Endothelial cell (in vitro differentiated cells): ENCODE measurements at regions not wholly inside any gene's neighbourhood (a gene's known extent, or its start where the extent isn't known, plus 50 kb on each side); places are given as distances from the start of the nearest gene placed in this dataset.
"Not testable (repeated sequence)": the region's sequence is repeated elsewhere in the genome, so short reads cannot be mapped to it uniquely, and the experiment has no call there.

Source experiments
- DNase-seq: peaks from one replicate; pipeline ENCODE4 v3.0.0; 2021; ENCODE audit warnings: low spot score
- H3K27ac Mint-ChIP-seq: one replicate; pipeline ENCODE4 v1.8.0; 2021; ENCODE audit warnings: mixed read lengths, inconsistent platforms; ENCODE audit not compliant: unreplicated experiment
- H3K27me3 Mint-ChIP-seq: one replicate; pipeline ENCODE4 v1.8.0; 2021; ENCODE audit warnings: mild to moderate bottlenecking, moderate library complexity, mixed read lengths, inconsistent platforms; ENCODE audit not compliant: unreplicated experiment
- H3K36me3 Mint-ChIP-seq: one replicate; pipeline ENCODE4 v1.8.0; 2021; ENCODE audit warnings: mild to moderate bottlenecking, low read depth, mixed read lengths, inconsistent platforms; ENCODE audit not compliant: unreplicated experiment
- H3K4me1 Mint-ChIP-seq: one replicate; pipeline ENCODE4 v1.8.0; 2021; ENCODE audit warnings: mild to moderate bottlenecking, mixed read lengths, inconsistent platforms; ENCODE audit not compliant: unreplicated experiment
- H3K4me3 Mint-ChIP-seq: one replicate; pipeline ENCODE4 v1.8.0; 2021; ENCODE audit warnings: mild to moderate bottlenecking, mixed read lengths, inconsistent platforms; ENCODE audit not compliant: unreplicated experiment
- H3K9me3 Mint-ChIP-seq: one replicate; pipeline ENCODE4 v1.8.0; 2021; ENCODE audit warnings: mixed read lengths, inconsistent platforms; ENCODE audit not compliant: unreplicated experiment
- CTCF ChIP-seq: fragments of 200-600 bp; sonication (generic); IDR thresholded peaks from one replicate; pipeline ENCODE4 v1.5.0; 2021; ENCODE audit warnings: antibody characterized with exemption; ENCODE audit not compliant: unreplicated experiment

DNA sequence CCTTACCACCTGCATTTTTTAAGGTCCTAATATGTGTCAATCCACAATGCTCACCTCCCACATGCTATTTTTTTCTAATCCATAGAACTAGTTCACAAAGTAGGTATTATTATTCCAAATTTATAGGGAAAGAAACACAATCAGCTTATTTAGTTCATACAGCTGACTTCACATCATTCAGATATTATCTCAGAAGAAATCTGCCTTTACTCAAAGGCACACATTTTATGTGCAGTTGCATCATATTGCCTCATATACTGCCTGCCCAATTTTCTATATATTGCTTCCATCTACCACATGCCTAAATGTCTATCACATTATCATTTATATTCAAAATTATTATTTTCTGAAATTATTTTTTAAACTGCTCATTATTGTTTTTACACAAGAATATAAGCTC, 88.7 kb upstream of the LUZP2 start:
- no peaks in the 10 kb centered on the region for H3K4me1 Mint-ChIP-seq
- no peak overlapping the region for H3K27ac Mint-ChIP-seq
- H3K27me3 Mint-ChIP-seq = no peaks in the 10 kb centered on the region
- no peaks in the 10 kb centered on the region for H3K36me3 Mint-ChIP-seq
- no peak for TF ChIP-seq CTCF
- H3K4me3 Mint-ChIP-seq = no peak overlapping the region
- no peak for DNase-seq
- no peaks in the 10 kb centered on the region for H3K9me3 Mint-ChIP-seq

GRCh38 chr11:24411791-24412190, 85.1 kb upstream of the LUZP2 start:
- H3K27me3 Mint-ChIP-seq = no peaks in the 10 kb centered on the region
- DNase-seq = no peak
- no peaks in the 10 kb centered on the region for H3K9me3 Mint-ChIP-seq
- H3K4me1 Mint-ChIP-seq = no peaks in the 10 kb centered on the region
- H3K36me3 Mint-ChIP-seq = peaks cover 7% of the 10 kb centered on the region
- no peak overlapping the region for H3K4me3 Mint-ChIP-seq
- TF ChIP-seq CTCF = no peak
- H3K27ac Mint-ChIP-seq = no peak overlapping the region

DNA sequence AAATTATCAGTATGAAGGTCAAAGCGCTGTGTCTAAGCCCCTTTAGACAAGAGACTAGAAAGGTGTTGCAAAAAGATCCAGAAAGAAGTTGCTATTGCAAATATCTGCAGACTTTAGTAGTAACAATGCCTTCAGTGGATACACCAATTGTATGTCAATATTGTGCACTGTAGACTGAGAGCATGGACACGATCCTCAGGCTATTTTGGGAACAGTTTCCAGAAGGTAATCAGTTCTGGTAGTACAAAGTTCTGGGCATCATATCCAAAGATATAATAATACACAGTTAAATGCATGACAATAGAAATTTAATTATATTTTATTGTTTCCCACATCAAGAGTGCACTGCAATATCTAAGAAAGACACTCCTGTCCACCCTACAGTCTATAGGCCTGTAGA, 84.1 kb upstream of the LUZP2 start:
- H3K27ac Mint-ChIP-seq = no peak overlapping the region
- TF ChIP-seq CTCF = no peak
- H3K9me3 Mint-ChIP-seq = no peaks in the 10 kb centered on the region
- peaks cover 7% of the 10 kb centered on the region for H3K36me3 Mint-ChIP-seq
- no peak for DNase-seq
- H3K4me3 Mint-ChIP-seq = no peak overlapping the region
- no peaks in the 10 kb centered on the region for H3K4me1 Mint-ChIP-seq
- H3K27me3 Mint-ChIP-seq = no peaks in the 10 kb centered on the region

GRCh38 chr11:24413391-24413790, 83.5 kb upstream of the LUZP2 start:
- no peaks in the 10 kb centered on the region for H3K9me3 Mint-ChIP-seq
- peaks cover 7% of the 10 kb centered on the region for H3K36me3 Mint-ChIP-seq
- no peaks in the 10 kb centered on the region for H3K27me3 Mint-ChIP-seq
- H3K4me3 Mint-ChIP-seq = no peak overlapping the region
- no peak for DNase-seq
- no peak for TF ChIP-seq CTCF
- no peaks in the 10 kb centered on the region for H3K4me1 Mint-ChIP-seq
- H3K27ac Mint-ChIP-seq = no peak overlapping the region

DNA sequence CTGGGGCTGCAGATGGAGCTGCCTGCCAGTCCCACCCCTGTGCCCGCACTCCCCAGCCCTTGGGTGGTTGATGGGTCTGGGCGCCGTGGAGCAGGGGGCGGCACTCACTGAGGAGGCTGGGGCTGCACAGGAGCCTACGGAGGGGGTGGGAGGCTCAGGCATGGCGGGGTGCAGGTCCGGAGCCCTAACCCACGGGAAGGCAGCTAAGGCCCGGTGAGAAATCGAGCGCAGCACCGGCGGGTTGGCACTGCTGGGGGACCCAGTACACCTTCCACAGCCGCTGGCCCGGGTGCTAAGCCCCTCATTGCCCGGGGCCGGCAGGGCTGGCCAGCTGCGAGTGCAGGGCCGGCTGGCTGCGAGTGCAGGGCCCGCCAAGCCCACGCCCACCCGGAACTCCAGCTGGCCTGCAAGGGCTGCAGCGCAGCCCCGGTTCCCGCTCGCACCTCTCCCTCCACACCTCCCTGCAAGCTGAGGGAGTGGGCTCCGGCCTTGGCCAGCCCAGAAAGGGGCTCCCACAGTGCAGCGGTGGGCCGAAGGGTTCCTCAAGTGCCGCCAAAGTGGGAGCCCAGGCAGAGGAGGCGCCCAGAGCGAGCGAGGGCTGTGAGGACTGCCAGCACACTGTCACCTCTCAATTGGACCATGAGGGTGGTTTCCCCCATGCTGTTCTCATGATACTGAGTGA, 80.8 kb upstream of the LUZP2 start:
- not testable (repeated sequence) for H3K27ac Mint-ChIP-seq, H3K4me1 Mint-ChIP-seq, H3K36me3 Mint-ChIP-seq, H3K27me3 Mint-ChIP-seq, H3K9me3 Mint-ChIP-seq, DNase-seq, H3K4me3 Mint-ChIP-seq
